ENCODE measurements at regions not wholly inside any gene's neighbourhood (a gene's known extent, or its start where the extent isn't known, plus 50 kb on each side); places are given as distances from the start of the nearest gene placed in this dataset.
"Not testable (repeated sequence)": the region's sequence is repeated elsewhere in the genome, so short reads cannot be mapped to it uniquely, and the experiment has no call there.

DNA sequence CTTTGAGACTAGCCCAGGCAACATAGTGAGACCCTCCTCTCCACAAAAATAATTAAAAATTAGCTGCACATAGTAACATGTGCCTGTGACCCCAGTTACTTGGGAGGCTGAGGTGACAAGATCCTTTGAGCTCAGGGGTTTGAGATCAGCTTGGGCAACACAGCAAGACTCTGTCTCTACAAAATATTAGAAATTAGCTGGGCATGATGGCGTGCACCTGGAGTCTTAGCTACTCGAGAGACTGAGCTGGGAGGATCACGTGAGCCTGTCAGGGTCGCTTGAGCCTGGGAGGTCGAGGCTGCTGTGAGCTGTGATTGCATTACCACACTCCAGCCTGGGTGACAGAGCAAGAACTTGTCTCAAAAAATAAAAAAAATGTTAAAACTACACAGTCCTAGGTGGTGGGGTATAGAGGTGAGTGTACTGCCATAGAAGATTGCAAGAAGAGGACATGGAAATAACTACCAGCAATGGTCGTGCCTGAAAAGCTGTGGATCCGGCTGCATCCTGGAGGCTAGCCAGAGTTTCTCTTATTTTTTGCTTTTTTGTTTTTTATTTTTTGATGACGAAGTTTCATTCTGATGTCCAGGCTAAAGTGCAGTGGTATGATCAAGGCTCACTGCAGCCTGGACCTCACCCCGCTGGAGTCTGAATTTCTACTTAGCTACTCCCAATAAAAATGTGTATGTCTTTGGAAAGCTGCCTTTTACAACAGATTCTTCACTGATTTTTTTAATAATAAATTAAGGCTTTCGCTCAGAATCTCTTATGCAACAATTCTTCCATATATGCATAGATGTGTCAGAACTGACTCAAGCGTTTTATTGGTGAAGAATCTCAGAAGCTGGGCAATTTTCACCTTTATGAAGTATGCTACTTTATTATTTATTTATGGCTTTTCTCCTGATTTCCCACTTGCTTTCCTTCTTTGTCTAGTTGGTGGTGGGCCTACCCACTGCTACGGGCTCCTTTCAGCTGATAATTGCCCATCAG, 393.8 kb downstream of the TSHZ3 start:
- DNase-seq (ENCODE audit: low spot score): no peak
- FAIRE-seq: no peak

DNA sequence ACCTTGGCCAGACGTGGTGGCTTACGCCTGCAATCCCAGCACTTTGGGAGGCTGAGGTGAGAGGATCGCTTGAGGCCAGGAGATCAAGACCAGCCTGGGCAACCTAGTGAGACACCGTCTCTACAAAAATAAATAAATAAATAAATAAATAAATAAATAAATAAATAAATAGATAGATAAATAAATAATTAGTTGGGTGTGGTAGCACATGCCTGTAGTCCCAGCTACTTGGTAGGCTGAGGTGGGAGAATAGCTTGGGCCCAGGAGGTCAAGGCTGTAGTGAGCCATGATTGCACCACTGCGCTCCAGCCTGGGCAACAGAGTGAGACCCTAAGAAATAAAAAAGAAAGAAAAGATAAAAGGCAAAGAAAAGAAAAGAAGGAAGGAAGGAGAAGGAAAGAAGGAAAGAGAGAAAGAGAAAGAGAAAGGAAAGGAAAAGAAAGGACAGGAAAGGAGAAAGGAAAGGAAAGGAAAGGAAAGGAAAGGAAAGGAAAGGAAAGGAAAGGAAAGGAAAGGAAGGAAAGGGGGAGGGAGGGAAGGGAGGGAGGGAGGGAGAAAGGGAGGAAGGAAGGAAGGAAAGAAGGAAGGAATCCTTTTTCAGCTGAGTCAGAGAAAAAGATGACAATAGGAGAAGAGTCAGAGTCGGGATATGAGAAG, 404.8 kb downstream of the TSHZ3 start:
- not testable (repeated sequence) for FAIRE-seq; DNase-seq (ENCODE audit: low spot score)

DNA sequence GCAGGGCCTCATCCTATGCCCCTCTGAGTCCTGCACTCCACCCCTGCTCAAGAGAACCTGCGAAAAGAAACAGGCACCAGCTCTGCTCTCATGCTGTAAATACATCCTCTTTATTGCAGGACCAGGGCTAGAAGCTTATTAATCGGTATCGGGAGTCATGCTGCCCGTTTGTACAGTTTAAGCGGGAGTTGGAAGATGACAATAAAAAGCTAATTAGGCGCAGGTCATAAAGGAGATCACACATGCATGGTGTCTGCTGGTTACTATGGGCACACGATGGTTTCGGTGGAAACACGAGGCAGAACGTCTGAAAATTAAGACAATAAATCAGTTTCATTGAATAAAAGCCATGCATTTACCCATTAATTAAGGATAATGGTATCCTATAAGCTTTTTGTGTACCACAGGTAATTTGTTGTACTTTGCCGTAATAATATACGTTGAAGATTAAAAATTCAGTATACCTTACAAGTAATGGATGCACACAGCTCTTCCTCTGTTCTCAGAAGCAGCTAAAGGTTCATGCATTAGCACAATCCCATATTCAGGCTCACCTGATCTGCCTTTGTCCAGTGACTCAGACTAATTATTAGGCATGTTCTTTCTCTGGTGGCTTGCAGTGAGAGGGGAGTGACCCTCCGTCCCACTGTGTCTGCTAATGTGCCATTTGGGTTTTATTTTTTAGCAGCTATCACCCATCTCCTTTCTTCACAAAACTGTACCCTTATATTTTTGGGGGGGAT, 406.0 kb downstream of the TSHZ3 start:
- FAIRE-seq (no peak), DNase-seq (ENCODE audit: low spot score) (no peak)

DNA sequence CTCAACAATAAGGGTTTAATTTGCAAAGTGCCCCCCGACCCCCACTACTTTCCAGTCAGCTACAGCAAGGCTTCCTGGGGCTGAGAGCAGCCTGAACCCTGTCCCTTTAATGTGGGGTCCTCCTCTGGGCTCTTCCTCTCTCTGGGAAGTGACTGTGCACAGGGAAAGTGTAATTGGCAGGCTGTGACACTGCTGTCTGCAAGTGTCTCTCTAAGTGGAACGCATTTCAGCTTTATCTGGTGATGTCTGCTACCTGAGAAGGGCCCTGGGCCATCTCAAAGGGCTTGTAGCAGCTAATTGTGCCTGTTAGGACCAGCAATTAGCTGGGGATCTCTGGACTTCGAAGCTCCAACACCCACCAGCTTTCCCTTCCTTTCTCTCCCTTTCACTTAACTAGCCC, 406.6 kb downstream of the TSHZ3 start:
- FAIRE-seq (no peak), DNase-seq (ENCODE audit: low spot score) (no peak)

DNA sequence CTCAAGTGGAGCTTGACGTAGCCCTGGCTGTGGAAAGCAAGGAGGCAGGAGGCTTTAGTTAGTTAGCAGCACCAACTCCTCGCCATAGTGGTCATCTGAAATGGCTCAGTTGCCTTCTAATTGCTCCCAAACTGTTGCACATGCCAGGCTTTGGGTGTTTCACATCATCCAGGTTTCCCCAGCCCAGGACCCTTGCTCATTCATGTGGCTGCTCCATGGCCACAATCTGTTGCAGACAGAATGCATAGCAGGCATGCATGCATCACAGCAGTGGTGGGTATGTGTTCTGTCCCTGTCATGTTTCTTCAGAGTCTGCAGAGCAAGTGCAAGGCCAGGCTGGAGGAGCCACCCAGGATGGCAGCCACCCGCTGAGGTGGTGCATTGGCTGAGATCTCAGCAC, 407.6 kb downstream of the TSHZ3 start:
- FAIRE-seq (no peak), DNase-seq (ENCODE audit: low spot score) (no peak)

DNA sequence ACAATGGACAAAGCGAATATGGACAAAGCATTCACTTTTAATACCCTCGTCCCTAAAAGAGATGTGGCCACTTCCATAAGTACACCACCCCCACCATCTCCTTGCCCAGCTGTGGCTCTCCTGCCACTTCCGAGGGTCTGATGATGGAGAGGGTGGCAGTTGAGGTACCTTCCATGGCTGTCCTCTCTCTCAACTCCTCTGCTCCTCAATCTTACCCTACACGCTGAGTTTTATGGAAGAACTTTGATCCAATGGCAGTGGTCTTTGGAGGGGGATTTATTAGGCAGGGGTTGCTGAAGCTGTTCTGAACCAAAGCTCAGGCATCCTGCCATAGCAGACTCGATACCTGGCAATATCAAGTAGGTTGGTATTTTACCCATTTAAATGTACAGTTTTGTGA, 413.0 kb downstream of the TSHZ3 start:
- no peak for DNase-seq (ENCODE audit: low spot score)
- no peak for FAIRE-seq

DNA sequence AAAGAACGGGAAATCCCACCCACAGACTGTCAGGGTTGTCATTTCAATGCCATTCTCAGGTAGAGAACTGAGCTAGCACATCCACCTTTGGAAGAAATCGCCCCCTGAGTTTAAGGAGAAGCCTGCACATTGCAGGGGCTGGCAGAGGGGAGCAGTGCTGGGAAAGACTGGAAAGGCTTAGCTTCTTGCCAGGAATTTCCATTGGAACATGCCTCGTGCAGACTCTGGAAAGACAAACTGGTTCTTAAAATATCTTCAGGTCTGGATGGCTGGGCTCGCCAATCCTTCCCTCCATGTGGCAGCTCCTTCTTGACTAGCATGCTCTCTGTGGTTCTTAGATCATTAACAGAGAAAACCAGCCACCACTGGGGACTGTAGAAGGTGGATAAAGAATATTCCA, 414.1 kb downstream of the TSHZ3 start:
- DNase-seq (ENCODE audit: low spot score) (no peak), FAIRE-seq (no peak)

DNA sequence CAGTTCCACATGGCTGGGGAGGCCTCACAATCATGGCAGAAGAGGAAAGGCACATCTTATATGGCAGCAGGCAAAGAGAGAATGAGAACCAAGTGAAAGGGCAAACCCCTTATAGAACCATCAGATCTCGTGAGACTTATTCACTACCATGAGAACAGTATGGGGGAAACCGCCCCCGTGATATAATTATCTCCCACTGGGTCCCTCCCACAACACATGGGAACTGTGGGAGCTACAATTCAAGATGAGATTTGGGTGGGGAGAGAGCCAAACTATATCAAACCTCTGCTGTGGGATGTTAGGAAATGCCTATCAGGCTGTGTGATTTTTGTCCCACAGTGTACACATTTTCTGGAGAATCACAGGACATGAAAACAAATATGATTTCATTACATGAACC, 415.8 kb downstream of the TSHZ3 start:
- not testable (repeated sequence) for FAIRE-seq; DNase-seq (ENCODE audit: low spot score)

DNA sequence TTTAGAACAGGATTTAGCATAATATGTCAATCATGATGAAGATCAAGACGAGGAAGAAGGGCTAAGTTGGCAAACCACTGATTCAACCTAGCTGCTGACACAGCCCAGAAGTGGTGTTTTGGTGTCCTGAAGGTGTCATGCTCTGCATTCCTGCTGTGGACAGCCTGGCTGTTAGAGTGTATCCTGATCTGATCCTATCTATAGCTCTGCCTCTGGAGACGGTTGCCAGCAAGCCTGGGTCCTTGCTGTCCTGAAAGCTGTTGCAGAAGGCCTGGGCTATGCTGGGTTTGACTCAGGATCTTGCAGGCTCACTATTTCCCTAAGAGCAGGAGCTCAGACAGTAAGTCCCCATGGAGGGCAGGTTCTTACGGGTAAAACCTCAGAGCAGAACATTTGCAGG, 416.4 kb downstream of the TSHZ3 start:
- no peak for DNase-seq (ENCODE audit: low spot score)
- FAIRE-seq: no peak

DNA sequence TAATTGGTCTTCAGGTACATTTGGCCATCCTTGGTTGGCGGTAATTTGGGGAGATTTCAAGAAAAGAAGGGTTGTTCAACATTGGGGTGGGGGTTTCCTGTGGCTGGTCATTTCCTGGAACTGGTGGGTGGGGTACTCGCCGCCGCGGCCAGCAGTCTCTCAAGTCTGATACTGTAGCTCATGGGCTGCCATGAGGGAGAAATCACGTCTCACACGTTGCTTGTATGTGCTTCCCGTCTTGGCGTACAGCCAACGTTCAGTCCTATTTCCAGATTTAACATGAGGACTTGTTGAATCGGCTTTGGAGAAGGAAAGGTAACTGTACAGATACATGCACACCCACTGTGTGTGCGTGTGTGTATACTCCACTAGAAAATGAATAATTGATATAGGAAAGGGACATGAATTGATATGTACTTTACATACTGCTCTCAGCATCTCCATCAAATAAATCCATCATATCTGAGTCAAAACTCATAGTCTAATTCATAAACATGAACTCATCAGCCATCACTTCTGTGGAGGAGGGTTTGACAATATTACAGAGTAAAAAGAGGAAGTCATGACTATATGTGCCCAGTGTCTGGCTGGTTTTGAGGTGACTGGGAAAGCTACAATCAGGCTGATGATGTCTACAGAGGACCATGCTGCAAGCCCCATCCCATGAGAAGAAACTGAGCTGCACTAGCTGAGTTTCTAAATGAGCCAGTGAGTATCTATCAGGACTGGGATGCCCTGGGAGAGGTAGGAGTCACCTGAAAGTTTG, 418.1 kb downstream of the TSHZ3 start:
- FAIRE-seq: no peak
- DNase-seq (ENCODE audit: low spot score): no peak

DNA sequence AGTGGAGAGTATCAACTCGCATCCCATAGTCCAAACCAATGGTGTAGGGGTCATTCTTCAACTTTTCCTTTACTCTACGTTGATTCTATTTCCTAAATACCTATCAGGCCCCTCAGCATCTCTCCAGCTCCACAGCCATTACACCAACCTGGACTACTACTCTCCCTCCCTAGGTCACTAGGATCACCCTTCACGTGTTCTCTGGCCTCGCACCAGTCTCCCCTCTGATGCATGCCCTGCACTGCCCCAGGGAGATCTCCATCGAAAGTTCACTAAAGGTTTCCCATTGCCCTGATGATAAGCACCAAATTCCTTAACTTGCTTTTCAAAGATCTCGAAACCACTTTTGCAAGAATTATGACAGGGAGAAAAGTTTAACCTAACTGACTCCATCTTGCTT, 421.5 kb downstream of the TSHZ3 start:
- FAIRE-seq: no peak
- DNase-seq (ENCODE audit: low spot score): no peak

DNA sequence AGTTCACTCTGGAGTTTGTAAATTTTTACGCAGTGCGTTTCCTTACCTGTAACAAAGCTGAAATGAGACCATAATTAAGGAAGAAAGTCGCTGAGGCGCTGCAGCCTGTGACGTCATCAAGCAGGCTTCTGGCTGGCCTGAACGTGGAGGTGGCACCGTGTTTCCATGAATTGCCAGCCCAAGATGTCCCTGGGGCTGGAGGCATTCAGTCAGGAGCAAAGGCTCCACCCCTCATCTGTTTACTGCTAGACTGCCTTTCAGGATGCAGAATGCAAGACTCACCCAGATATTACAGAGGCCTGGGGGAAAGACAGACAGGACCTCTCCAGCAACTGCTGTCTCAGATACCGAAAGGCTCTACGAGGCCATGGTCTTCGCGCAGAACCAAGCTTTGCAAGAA, 424.6 kb downstream of the TSHZ3 start:
- no peak for DNase-seq (ENCODE audit: low spot score)
- FAIRE-seq: no peak

DNA sequence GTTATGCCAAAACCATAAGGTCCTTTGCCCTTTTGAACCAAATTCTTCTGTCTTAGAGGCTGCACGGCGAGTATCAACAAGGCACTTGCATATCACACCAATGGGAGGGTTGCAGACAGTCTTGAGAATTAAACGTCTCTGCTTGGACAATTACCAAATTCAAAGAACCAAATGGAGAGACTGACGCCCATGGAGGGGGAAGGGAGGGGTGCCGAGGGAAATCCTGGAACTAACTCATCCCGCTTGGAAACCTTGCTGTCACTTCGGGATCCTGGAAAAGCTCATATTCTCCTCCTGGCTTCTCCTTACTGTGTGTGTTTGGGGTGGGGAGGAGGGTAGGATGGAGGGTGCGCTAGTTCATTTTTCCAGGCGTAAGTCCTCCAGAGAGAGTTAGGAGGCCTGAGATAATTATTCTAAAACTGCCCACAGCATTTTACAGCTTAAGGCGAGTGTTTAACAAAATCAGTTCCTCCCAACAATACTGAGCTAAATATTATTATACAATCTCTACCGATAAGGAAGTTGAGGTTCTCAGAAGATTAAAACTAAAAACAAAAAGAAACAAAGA, 425.1 kb downstream of the TSHZ3 start:
- DNase-seq (ENCODE audit: low spot score) (no peak), FAIRE-seq (no peak)

DNA sequence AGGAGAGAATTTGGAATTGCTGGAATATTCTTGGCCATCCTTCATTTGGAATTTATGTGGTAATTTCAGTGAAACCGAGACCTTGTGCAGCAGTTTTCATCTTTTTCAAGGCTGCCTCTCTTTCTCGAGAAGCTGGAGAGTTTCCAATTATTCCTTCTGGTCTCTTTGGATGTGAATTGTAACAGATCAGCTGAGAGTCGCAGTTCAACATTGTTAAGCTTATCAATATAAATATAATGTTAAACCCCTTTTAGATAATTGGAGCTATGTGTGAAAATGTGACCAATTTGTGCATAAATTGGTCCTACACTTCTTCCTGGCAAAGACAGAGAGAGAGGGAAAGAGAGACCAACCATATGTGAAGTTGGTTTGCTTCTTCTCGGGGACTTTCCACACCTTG, 425.6 kb downstream of the TSHZ3 start:
- FAIRE-seq: no peak
- DNase-seq (ENCODE audit: low spot score): no peak

DNA sequence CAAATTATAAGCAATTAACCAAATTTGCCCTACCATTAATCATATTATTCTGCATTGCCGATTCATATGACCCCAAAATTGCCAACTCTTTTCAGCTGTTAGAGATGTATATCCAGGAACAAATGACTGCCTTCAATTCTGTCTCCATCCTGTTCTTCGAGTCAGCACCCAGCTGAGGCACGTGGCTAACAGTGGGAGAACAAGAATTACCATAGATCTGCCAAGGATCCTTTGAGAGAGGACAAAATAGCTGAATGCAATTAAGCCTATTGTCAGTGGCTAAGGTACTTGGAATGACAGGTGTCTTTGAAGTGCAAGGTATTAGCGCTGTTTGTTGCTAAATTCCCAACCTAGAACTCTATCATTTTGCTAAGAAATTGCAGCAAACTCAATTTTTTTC, 426.1 kb downstream of the TSHZ3 start:
- FAIRE-seq (no peak), DNase-seq (ENCODE audit: low spot score) (no peak)

DNA sequence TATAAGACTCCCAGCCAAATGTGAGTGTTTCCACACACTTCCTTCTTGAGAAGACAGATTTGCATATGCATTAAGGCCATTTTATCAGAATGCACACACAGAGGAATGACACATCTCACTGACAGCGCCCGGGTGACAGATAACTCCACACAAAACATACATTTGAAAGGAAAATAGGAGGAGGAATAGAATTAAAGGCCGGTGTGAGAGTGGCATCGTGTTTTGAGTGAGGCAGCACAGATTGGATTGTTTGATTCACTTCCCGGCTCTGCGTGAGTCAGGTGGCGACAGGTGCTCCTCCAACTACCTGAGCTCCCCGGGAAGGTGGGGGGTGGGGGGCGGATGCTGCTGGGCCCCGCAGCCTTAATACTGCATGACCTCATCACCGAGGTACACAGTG, 429.0 kb downstream of the TSHZ3 start:
- FAIRE-seq (no peak), DNase-seq (ENCODE audit: low spot score) (no peak)

DNA sequence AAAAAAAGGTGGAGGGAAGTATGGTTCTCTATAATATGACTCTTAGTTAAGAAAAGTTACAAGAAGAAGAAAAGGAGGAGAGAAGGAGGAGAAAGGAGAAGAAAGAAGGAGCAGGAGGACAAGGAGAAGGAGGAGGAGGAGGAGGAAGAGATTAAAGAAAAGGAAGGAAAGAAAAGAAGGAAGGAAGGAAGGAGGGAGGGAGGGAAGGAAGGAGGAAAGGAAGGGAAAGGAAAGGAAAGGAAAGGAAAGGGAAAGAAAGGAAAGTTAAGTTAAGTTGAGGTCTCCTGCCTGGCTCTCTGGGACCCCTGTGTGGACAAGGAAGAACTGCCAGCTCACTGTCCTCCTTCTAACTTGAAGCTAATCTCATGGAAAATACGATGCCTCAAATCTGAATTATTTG, 429.5 kb downstream of the TSHZ3 start:
- DNase-seq (ENCODE audit: low spot score) (no peak), FAIRE-seq (no peak)

DNA sequence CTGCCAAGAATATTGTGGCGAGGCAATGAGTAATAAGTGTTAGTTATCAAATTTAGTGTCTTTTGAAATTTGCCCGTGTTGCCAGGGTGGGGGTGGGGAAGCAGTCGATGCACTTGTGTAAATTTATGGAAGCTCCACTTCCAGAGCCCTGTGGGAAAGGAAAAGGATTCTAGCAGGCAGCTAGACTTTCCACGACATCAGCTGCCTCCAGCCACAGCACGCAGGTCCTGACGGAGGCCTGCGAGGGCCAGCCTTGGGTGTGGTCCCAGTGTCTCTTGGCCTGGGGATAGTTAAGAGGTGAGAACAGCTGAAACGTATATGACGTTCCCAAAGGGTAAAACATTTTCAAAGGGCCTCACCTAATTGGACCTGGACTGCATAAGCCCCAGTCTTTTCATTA, 433.0 kb downstream of the TSHZ3 start:
- no peak for DNase-seq (ENCODE audit: low spot score)
- no peak for FAIRE-seq

DNA sequence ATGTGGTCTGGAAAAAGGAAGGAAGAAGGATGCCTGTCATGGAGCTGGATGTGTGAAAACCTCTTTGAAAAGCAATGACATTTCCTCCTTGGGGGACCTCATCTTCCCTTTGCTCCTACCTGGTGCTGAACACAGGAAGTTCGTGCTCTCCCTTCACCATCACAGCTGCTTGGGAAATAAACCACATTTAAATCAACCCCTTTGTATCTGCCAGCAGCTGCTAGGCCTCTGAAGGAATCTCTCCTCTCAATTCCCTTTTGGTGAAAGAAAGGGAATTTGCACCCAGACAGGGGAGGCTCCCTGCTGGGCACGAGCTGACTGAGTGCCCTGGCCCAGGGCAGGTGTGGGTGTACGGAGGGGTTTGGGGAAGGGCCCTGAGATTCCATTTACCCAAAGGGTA, 437.7 kb downstream of the TSHZ3 start:
- no peak for FAIRE-seq
- DNase-seq (ENCODE audit: low spot score): no peak

DNA sequence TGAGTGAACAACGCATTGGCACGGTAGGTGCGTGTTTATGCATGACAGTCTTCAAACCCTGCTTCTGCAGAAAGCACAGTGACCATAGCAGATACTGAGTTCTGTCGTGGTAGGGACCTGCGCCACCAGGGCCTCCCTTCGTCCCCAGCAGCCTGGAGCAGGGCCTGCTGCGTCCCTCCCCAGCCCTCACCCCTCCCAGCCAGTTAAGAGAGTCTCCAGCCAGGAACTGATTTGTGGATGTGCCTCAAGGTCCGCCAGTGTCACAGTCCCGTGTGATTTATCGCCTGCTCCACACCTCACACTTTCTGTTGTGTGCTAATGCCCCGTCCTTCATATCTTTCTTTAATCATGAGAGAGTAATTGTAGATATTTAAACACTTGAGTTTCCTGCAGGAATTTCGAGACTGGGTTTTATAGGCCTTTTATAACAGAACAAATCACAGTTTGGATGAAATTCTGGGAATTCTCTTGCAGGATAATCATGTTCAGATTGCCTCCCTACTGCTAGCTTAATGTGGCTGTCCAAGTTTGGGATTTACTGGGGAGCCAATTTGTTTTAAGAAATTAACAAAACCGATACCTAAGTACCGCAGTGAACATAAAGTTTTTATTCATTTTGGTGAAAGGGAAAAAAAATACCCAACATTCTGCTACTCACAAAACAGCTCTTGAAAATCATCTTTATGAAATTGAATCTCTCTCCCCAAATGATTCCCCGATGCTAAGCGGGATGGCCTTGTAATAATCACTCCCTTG, 438.6 kb downstream of the TSHZ3 start:
- no peak for DNase-seq (ENCODE audit: low spot score)
- no peak for FAIRE-seq

Measured in RCC 7860 (cell line).